IMR-90 (cell line): ENCODE measurements at regions not wholly inside any gene's neighbourhood (a gene's known extent, or its start where the extent isn't known, plus 50 kb on each side); places are given as distances from the start of the nearest gene placed in this dataset.

ENCODE experiments used
- ATAC-seq: fragments of 200-7000 bp; cut with Tn5 transposase; 2 replicates; pipeline ENCODE4 v1.9.1; 2020; ENCODE audit warnings: low read depth, mild to moderate bottlenecking, moderate library complexity
- BruUV-seq: library from RNA; stranded (reverse); fragments of 400-500 nt; replicated peaks from 2 replicates; lab custom pipeline; 2021; lab: Mats Ljungman, UMichigan
- CTCF ChIA-PET: fragments of 300-600 bp; formaldehyde crosslinking; extraction: SDS; loops from one replicate; lab custom pipeline; 2021; ENCODE audit warnings: antibody characterized with exemption; lab: Yijun Ruan, JAX
- POLR2A ChIA-PET: fragments of 300-600 bp; sonication (Branson Sonifier 250); formaldehyde crosslinking; loops from one replicate; lab custom pipeline; 2022; ENCODE audit warnings: antibody characterized with exemption; ENCODE audit not compliant: unreplicated experiment; lab: Charles Lee
- DNase-seq: peaks from one replicate; pipeline ENCODE4 v3.0.0; 2013
- H2AFZ ChIP-seq: replicated peaks from 2 replicates; pipeline ENCODE3; 2013; ENCODE audit warnings: low read length, mild to moderate bottlenecking; ENCODE audit not compliant: poor library complexity
- H2AK5ac ChIP-seq: 2 replicates; pipeline ENCODE4 v1.6.1; 2013; ENCODE audit warnings: low read depth, low read length, inconsistent platforms
- H2AK9ac ChIP-seq: replicated peaks from 2 replicates; pipeline ENCODE3; 2013; ENCODE audit warnings: mild to moderate bottlenecking, low read depth, low read length, moderate library complexity; ENCODE audit not compliant: poor library complexity
- H2BK120ac ChIP-seq: 2 replicates; pipeline ENCODE4 v1.6.1; 2013; ENCODE audit warnings: low read depth, low read length, inconsistent platforms
- H2BK15ac ChIP-seq: 3 replicates; pipeline ENCODE4 v1.6.1; 2013; ENCODE audit warnings: low read depth, low read length, inconsistent platforms
- H2BK20ac ChIP-seq: 2 replicates; pipeline ENCODE4 v1.6.1; 2013; ENCODE audit warnings: low read depth, mild to moderate bottlenecking, inconsistent platforms, low read length, moderate library complexity
- H2BK5ac ChIP-seq: 2 replicates; pipeline ENCODE4 v1.6.1; 2013; ENCODE audit warnings: mild to moderate bottlenecking, low read depth, low read length, inconsistent platforms; ENCODE audit not compliant: poor library complexity, severe bottlenecking
- H3K14ac ChIP-seq: replicated peaks from 2 replicates; pipeline ENCODE4 v1.6.1; 2013; ENCODE audit warnings: low read depth, low read length, inconsistent platforms
- H3K18ac ChIP-seq: 2 replicates; pipeline ENCODE4 v1.6.1; 2013; ENCODE audit warnings: low read depth, low read length, control low read depth
- H3K23ac ChIP-seq: 2 replicates; pipeline ENCODE4 v1.6.1; 2013; ENCODE audit warnings: low read depth, low read length, inconsistent platforms
- H3K27ac ChIP-seq: 2 replicates; pipeline ENCODE4 v1.5.1; 2013; ENCODE audit warnings: mild to moderate bottlenecking, control low read depth, low read length; ENCODE audit not compliant: insufficient read depth
- H3K27me3 ChIP-seq: 2 replicates; pipeline ENCODE4 v1.6.1; 2013; ENCODE audit warnings: low read length; ENCODE audit not compliant: control insufficient read depth, insufficient read depth
- H3K36me3 ChIP-seq: 2 replicates; pipeline ENCODE4 v1.6.1; 2013; ENCODE audit warnings: low read length, mixed read lengths; ENCODE audit not compliant: control insufficient read depth, insufficient read depth
- H3K4ac ChIP-seq: 2 replicates; pipeline ENCODE4 v1.6.1; 2013; ENCODE audit warnings: low read depth, low read length, inconsistent platforms
- H3K4me1 ChIP-seq: 2 replicates; pipeline ENCODE4 v1.6.1; 2013; ENCODE audit warnings: low read length, mixed read lengths; ENCODE audit not compliant: control insufficient read depth, insufficient read depth
- H3K4me2 ChIP-seq: 2 replicates; pipeline ENCODE4 v1.6.1; 2013; ENCODE audit warnings: low read depth, mild to moderate bottlenecking, control low read depth, low read length, moderate library complexity
- H3K4me3 ChIP-seq: 2 replicates; pipeline ENCODE4 v1.5.1; 2013; ENCODE audit warnings: low read depth, mild to moderate bottlenecking, control low read depth, low read length, moderate library complexity; ENCODE audit not compliant: insufficient read depth
- H3K56ac ChIP-seq: 2 replicates; pipeline ENCODE4 v1.6.1; 2013; ENCODE audit warnings: low read length, inconsistent platforms; ENCODE audit not compliant: insufficient read depth; ENCODE audit errors: extremely low read depth
- H3K79me1 ChIP-seq, 2 experiments: 2 replicates each; pipeline ENCODE4 v1.6.1; 2013; ENCODE audit warnings: low read length in 2 of 2, inconsistent platforms in 1 of 2, low read depth in 1 of 2
- H3K9ac ChIP-seq: 2 replicates; pipeline ENCODE4 v1.6.1; 2013; ENCODE audit warnings: low read depth, low read length, control low read depth
- H3K9me1 ChIP-seq: 2 replicates; pipeline ENCODE4 v1.6.1; 2013; ENCODE audit warnings: low read length, inconsistent platforms; ENCODE audit not compliant: insufficient read depth
- H3K9me3 ChIP-seq: 2 replicates; pipeline ENCODE4 v1.6.1; 2013; ENCODE audit warnings: low read length; ENCODE audit not compliant: control insufficient read depth, insufficient read depth
- H4K20me1 ChIP-seq: 2 replicates; pipeline ENCODE4 v1.6.1; 2013; ENCODE audit warnings: low read length, inconsistent platforms; ENCODE audit not compliant: insufficient read depth
- H4K5ac ChIP-seq: 2 replicates; pipeline ENCODE4 v1.6.1; 2013; ENCODE audit warnings: mild to moderate bottlenecking, low read depth, low read length, control low read depth
- H4K8ac ChIP-seq, 2 experiments: 2 replicates each; pipeline ENCODE4 v1.6.1; 2013; ENCODE audit warnings: low read depth in 2 of 2, low read length in 2 of 2, control low read depth in 1 of 2, inconsistent platforms in 1 of 2
- H4K91ac ChIP-seq: 2 replicates; pipeline ENCODE4 v1.6.1; 2013; ENCODE audit warnings: low read depth, low read length, inconsistent platforms; ENCODE audit not compliant: insufficient read depth
- BHLHE40 ChIP-seq: fragments of 150-350 bp; IDR thresholded peaks from 2 replicates; pipeline ENCODE4 v1.6.1; 2016; ENCODE audit warnings: mild to moderate bottlenecking, low read depth, low read length
- ELK1 ChIP-seq: fragments of 150-350 bp; IDR thresholded peaks from 2 replicates; pipeline ENCODE4 v1.6.1; 2016; ENCODE audit warnings: low read depth, mild to moderate bottlenecking, low read length, moderate library complexity, borderline replicate concordance
- FOS ChIP-seq: fragments of 150-350 bp; IDR thresholded peaks from 2 replicates; pipeline ENCODE4 v1.6.1; 2016; ENCODE audit warnings: low read depth, low read length
- MXI1 ChIP-seq: IDR thresholded peaks from 2 replicates; pipeline ENCODE4 v1.6.1; 2012; ENCODE audit warnings: low read depth, mild to moderate bottlenecking, low read length, moderate library complexity, borderline replicate concordance
- NFE2L2 ChIP-seq: fragments of 150-350 bp; IDR thresholded peaks from 2 replicates; pipeline ENCODE4 v1.6.1; 2016; ENCODE audit warnings: low read depth, mild to moderate bottlenecking, low read length
- RAD21 ChIP-seq: IDR thresholded peaks from 2 replicates; pipeline ENCODE4 v1.6.1; 2012; ENCODE audit warnings: low read length, improper control_type of control experiment
- USF2 ChIP-seq: fragments of 150-350 bp; IDR thresholded peaks from 2 replicates; pipeline ENCODE4 v1.6.1; 2017; ENCODE audit warnings: mild to moderate bottlenecking, antibody characterized with exemption, low read length, low read depth
- WGBS, 2 experiments: methylation state at CpG; one replicate each; pipeline versions ENCODE4 v1.1.5 to v1.1.7; 2013; ENCODE audit warnings: missing lambda C conversion rate in 2 of 2; ENCODE audit not compliant: insufficient read length in 1 of 2; ENCODE audit errors: extremely low coverage in 2 of 2; 5-methylcytosine and 5-hydroxymethylcytosine counted together
- dilution Hi-C: fragments of 300-500 bp; cut with HindIII; formaldehyde crosslinking; loops from one replicate; pipeline ENCODE4 v1.14.3; 2018; ENCODE audit warnings: low sequenced_read_pairs; ENCODE audit not compliant: unreplicated experiment
- in situ Hi-C: fragments of 300-500 bp; cut with MboI; formaldehyde crosslinking; loops from 3 replicates; pipeline ENCODE4 v1.14.3; 2019; ENCODE audit warnings: low sequenced_read_pairs, inconsistent platforms, mixed read lengths
- intact Hi-C: fragments of 100-400 bp; cut with micrococcal nuclease; formaldehyde crosslinking; loops from 2 replicates; pipeline ENCODE4 v1.10.0; 2022

DNA sequence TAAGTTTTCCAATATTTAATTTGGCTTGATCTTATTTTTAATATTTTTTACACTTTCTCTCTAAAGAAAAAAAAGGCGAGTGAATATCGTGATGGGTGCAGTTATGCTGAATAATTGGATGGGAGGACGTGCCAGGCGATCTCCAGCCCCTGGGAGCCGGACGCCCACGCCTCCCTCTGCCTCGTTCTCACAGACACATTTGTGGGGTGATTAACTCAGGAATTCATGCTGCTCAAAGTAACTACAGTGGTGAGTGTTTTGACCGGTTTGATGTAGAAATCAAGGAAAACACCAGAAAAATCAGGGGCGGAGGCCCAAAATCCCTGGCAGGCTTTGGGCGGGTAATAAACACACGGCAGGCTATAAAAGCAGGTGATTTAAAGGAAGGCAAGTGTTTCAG is 736.8 kb upstream of the SALL3 start:
- BruUV-seq: no TSS peak
- Histone ChIP-seq H3K4me1 (no peaks in the 10 kb centered on the region), H3K4ac (no peak overlapping the region), H3K79me1 (no peaks in the 10 kb centered on the region), H3K27me3 (no peaks in the 10 kb centered on the region), H2BK120ac (no peak overlapping the region), H2BK20ac (no peak overlapping the region), H4K8ac (no peak overlapping the region), H2BK5ac (no peak overlapping the region), H3K56ac (no peak overlapping the region), H3K9me3 (peaks cover 46% of the 10 kb centered on the region), H3K4me2 (no peak overlapping the region), H3K9me1 (no peaks in the 10 kb centered on the region), H3K9ac (no peak overlapping the region), H4K91ac (no peak overlapping the region), H2AK9ac (no peak overlapping the region), H2AK5ac (no peak overlapping the region), H4K5ac (no peak overlapping the region), H3K18ac (no peak overlapping the region), H3K36me3 (no peaks in the 10 kb centered on the region), H2BK15ac (no peak overlapping the region), H2AFZ (no peak overlapping the region), H3K27ac (no peak overlapping the region), H3K23ac (no peak overlapping the region), H3K14ac (no peak overlapping the region), H3K4me3 (no peak overlapping the region), H4K20me1 (no peaks in the 10 kb centered on the region)
- no CpG with 5 or more reads among the region's 12 CpGs for WGBS, 2 experiments
- DNase-seq: no peak
- no peak for ATAC-seq
- CTCF ChIA-PET: no interaction called here
- dilution Hi-C loops: no loop called here
- TF ChIP-seq MXI1 (no peak), ELK1 (no peak), FOS (no peak), RAD21 (no peak), BHLHE40 (no peak), NFE2L2 (no peak), USF2 (no peak)
- POLR2A ChIA-PET: no interaction called here
- in situ Hi-C loops: no loop called here
- intact Hi-C loops: no loop called here
